WTC11 (cell line): ENCODE measurements at regions not wholly inside any gene's neighbourhood (a gene's known extent, or its start where the extent isn't known, plus 50 kb on each side); places are given as distances from the start of the nearest gene placed in this dataset.

Experiments used
- CBFB ChIP-seq: sonication (generic); formaldehyde crosslinking; IDR thresholded peaks from 2 replicates; pipeline ENCODE4 v1.8.1; 2022; ENCODE audit warnings: mild to moderate bottlenecking, low read depth, missing genetic modification reagents
- NR1H2 ChIP-seq: sonication (generic); formaldehyde crosslinking; IDR thresholded peaks from 2 replicates; pipeline ENCODE4 v1.9.0; 2021; ENCODE audit warnings: mild to moderate bottlenecking, moderate library complexity, missing genetic modification reagents
- ZNF138 ChIP-seq: sonication (generic); formaldehyde crosslinking; conservative IDR thresholded peaks from 2 replicates; pipeline ENCODE4 v1.8.1; 2022; ENCODE audit warnings: mild to moderate bottlenecking, moderate library complexity, missing genetic modification reagents
- ZNF232 ChIP-seq: sonication (generic); formaldehyde crosslinking; IDR thresholded peaks from 2 replicates; pipeline ENCODE4 v1.8.0; 2022; ENCODE audit warnings: mild to moderate bottlenecking, missing genetic modification reagents
- TF ChIP-seq, protein P1 (sequence below): fragments of 200-600 bp; IDR thresholded peaks from 2 replicates; pipeline ENCODE4 v1.8.0; 2022; ENCODE audit warnings: antibody characterized with exemption
- TF ChIP-seq, protein P2 (sequence below): sonication (generic); formaldehyde crosslinking; IDR thresholded peaks from 2 replicates; pipeline ENCODE4 v1.8.1; 2023; ENCODE audit warnings: mild to moderate bottlenecking, missing genetic modification reagents, borderline replicate concordance

DNA sequence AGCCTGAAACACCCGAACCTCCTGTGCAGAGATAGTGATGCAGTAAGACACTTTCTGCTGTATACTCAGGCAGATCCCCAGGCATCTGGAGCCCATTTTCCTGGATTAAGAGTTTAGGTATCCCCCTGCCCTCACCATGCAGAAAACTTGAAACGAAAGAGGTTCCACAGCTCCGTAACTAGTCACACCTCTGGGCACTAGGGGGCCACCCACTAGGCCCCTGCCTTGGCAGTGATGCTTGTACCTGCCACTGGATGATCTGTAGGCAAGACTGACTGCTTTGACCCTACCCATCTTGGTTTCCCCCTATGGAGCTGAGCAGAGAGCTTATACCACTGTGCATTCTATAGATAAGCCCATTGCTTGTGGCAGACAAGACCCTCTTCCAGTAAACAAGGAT lies 940.6 kb downstream of the PCDH19 start:
- TF ChIP-seq, protein P1, sequence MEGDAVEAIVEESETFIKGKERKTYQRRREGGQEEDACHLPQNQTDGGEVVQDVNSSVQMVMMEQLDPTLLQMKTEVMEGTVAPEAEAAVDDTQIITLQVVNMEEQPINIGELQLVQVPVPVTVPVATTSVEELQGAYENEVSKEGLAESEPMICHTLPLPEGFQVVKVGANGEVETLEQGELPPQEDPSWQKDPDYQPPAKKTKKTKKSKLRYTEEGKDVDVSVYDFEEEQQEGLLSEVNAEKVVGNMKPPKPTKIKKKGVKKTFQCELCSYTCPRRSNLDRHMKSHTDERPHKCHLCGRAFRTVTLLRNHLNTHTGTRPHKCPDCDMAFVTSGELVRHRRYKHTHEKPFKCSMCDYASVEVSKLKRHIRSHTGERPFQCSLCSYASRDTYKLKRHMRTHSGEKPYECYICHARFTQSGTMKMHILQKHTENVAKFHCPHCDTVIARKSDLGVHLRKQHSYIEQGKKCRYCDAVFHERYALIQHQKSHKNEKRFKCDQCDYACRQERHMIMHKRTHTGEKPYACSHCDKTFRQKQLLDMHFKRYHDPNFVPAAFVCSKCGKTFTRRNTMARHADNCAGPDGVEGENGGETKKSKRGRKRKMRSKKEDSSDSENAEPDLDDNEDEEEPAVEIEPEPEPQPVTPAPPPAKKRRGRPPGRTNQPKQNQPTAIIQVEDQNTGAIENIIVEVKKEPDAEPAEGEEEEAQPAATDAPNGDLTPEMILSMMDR, result no peak
- no peak for TF ChIP-seq NR1H2 (CRISPR knock-in tag)
- TF ChIP-seq, protein P2, sequence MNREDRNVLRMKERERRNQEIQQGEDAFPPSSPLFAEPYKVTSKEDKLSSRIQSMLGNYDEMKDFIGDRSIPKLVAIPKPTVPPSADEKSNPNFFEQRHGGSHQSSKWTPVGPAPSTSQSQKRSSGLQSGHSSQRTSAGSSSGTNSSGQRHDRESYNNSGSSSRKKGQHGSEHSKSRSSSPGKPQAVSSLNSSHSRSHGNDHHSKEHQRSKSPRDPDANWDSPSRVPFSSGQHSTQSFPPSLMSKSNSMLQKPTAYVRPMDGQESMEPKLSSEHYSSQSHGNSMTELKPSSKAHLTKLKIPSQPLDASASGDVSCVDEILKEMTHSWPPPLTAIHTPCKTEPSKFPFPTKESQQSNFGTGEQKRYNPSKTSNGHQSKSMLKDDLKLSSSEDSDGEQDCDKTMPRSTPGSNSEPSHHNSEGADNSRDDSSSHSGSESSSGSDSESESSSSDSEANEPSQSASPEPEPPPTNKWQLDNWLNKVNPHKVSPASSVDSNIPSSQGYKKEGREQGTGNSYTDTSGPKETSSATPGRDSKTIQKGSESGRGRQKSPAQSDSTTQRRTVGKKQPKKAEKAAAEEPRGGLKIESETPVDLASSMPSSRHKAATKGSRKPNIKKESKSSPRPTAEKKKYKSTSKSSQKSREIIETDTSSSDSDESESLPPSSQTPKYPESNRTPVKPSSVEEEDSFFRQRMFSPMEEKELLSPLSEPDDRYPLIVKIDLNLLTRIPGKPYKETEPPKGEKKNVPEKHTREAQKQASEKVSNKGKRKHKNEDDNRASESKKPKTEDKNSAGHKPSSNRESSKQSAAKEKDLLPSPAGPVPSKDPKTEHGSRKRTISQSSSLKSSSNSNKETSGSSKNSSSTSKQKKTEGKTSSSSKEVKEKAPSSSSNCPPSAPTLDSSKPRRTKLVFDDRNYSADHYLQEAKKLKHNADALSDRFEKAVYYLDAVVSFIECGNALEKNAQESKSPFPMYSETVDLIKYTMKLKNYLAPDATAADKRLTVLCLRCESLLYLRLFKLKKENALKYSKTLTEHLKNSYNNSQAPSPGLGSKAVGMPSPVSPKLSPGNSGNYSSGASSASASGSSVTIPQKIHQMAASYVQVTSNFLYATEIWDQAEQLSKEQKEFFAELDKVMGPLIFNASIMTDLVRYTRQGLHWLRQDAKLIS, result no peak
- TF ChIP-seq ZNF232 (CRISPR knock-in tag), result no peak
- no peak for TF ChIP-seq ZNF138 (CRISPR knock-in tag)
- TF ChIP-seq CBFB (CRISPR knock-in tag), result no peak
